Natural killer cell (primary cell): ENCODE measurements at regions not wholly inside any gene's neighbourhood (a gene's known extent, or its start where the extent isn't known, plus 50 kb on each side); places are given as distances from the start of the nearest gene placed in this dataset.

Experiments
- ATAC-seq, 3 donors: fragments of 150-1000 bp in 2 of 3; fragments of 200-7000 bp in 1 of 3; cut with Tn5 transposase; 1 replicate in 1 of 3; 2 replicates in 2 of 3; pipeline ENCODE4 v1.10.0; 2021; ENCODE audit warnings: mild to moderate bottlenecking in 2 of 3, moderate library complexity in 2 of 3
- DNase-seq, 2 donors: peaks; one replicate each; pipeline versions ENCODE4 v3.0.0 to v3.0.0-alpha.2; 2013 to 2021; ENCODE audit warnings: mixed read lengths in 1 of 2
- H3K27ac ChIP-seq: one replicate; pipeline ENCODE4 v1.5.1; 2013; ENCODE audit warnings: mild to moderate bottlenecking, low read length
- H3K27me3 ChIP-seq: one replicate; pipeline ENCODE4 v1.6.1; 2013; ENCODE audit warnings: low read length; ENCODE audit not compliant: control insufficient read depth, insufficient read depth
- H3K36me3 ChIP-seq: one replicate; pipeline ENCODE4 v1.6.1; 2013; ENCODE audit warnings: low read length; ENCODE audit not compliant: control insufficient read depth, insufficient read depth
- H3K4me1 ChIP-seq: one replicate; pipeline ENCODE4 v1.6.1; 2013; ENCODE audit warnings: low read length; ENCODE audit not compliant: control insufficient read depth, insufficient read depth
- H3K4me3 ChIP-seq: one replicate; pipeline ENCODE4 v1.5.1; 2013; ENCODE audit warnings: low read length
- H3K9me3 ChIP-seq: one replicate; pipeline ENCODE4 v1.6.1; 2013; ENCODE audit warnings: low read length; ENCODE audit not compliant: control insufficient read depth, insufficient read depth
- H3K27ac Mint-ChIP-seq, 2 donors: one replicate each; pipeline ENCODE4 v1.8.0; 2022; ENCODE audit warnings: mild to moderate bottlenecking in 2 of 2, mixed read lengths in 2 of 2, moderate library complexity in 1 of 2
- H3K27me3 Mint-ChIP-seq, 2 donors: one replicate each; pipeline ENCODE4 v1.8.0; 2022; ENCODE audit warnings: low read depth in 2 of 2, mixed read lengths in 2 of 2
- H3K36me3 Mint-ChIP-seq: one replicate; pipeline ENCODE4 v1.8.0; 2022; ENCODE audit warnings: mixed read lengths
- H3K4me1 Mint-ChIP-seq, 2 donors: one replicate each; pipeline ENCODE4 v1.8.0; 2022; ENCODE audit warnings: mixed read lengths in 2 of 2
- H3K4me3 Mint-ChIP-seq: one replicate; pipeline ENCODE4 v1.8.0; 2022; ENCODE audit warnings: mild to moderate bottlenecking, moderate library complexity, mixed read lengths
- H3K9me3 Mint-ChIP-seq, 2 donors: one replicate each; pipeline ENCODE4 v1.8.0; 2022; ENCODE audit warnings: mixed read lengths in 2 of 2
- WGBS: methylation state at CpG from one replicate; pipeline ENCODE4 v1.1.7; 2013; ENCODE audit warnings: missing lambda C conversion rate; ENCODE audit not compliant: insufficient coverage; 5-methylcytosine and 5-hydroxymethylcytosine counted together
- intact Hi-C: fragments of 100-400 bp; cut with micrococcal nuclease; formaldehyde crosslinking; loops from one replicate; pipeline ENCODE4 v1.14.2; 2022
- TF ChIP-seq, protein P1 (sequence below): fragments of 200-600 bp; IDR thresholded peaks from one replicate; pipeline ENCODE4 v1.8.0; 2022; ENCODE audit warnings: antibody characterized with exemption

DNA sequence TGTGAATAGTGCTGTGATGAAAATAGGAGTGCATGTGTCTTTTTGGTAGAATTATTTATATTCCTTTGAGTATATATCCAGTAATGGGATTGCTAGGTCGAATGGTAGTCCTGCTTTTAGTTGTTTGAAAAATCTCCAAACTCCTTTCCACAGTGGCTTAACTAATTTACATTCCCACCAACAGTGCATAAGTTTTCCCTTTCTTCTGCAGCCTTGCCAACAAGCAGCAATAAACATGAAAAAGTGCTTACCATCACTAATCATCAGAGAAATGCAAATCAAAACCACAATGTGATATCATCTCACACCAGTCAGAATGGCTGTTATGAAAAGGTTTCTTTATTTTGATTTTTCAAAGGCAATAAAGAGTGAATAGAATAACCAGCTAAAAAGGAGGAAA, 1105.9 kb downstream of the NAALADL2 start:
- H3K27me3 Mint-ChIP-seq: no peaks in the 10 kb centered on the region
- no peak overlapping the region for H3K4me3 Mint-ChIP-seq
- no peak for ATAC-seq
- no peaks in the 10 kb centered on the region for H3K4me1 Mint-ChIP-seq
- DNase-seq: no peak
- intact Hi-C loops: no loop called here
- no peak overlapping the region for H3K4me3 ChIP-seq
- H3K36me3 ChIP-seq: no peaks in the 10 kb centered on the region
- no peaks in the 10 kb centered on the region for H3K4me1 ChIP-seq
- H3K27ac ChIP-seq: no peak overlapping the region
- TF ChIP-seq, protein P1, sequence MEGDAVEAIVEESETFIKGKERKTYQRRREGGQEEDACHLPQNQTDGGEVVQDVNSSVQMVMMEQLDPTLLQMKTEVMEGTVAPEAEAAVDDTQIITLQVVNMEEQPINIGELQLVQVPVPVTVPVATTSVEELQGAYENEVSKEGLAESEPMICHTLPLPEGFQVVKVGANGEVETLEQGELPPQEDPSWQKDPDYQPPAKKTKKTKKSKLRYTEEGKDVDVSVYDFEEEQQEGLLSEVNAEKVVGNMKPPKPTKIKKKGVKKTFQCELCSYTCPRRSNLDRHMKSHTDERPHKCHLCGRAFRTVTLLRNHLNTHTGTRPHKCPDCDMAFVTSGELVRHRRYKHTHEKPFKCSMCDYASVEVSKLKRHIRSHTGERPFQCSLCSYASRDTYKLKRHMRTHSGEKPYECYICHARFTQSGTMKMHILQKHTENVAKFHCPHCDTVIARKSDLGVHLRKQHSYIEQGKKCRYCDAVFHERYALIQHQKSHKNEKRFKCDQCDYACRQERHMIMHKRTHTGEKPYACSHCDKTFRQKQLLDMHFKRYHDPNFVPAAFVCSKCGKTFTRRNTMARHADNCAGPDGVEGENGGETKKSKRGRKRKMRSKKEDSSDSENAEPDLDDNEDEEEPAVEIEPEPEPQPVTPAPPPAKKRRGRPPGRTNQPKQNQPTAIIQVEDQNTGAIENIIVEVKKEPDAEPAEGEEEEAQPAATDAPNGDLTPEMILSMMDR: no peak
- H3K9me3 ChIP-seq: peaks cover 5% of the 10 kb centered on the region
- peaks cover 20 to 24% of the 10 kb centered on the region in 2 donors for H3K9me3 Mint-ChIP-seq
- no peaks in the 10 kb centered on the region for H3K27me3 ChIP-seq
- peaks cover 16% of the 10 kb centered on the region for H3K36me3 Mint-ChIP-seq
- H3K27ac Mint-ChIP-seq: no peak overlapping the region
- WGBS: 100% methylated on average over 1 of the region's 1 CpG

DNA sequence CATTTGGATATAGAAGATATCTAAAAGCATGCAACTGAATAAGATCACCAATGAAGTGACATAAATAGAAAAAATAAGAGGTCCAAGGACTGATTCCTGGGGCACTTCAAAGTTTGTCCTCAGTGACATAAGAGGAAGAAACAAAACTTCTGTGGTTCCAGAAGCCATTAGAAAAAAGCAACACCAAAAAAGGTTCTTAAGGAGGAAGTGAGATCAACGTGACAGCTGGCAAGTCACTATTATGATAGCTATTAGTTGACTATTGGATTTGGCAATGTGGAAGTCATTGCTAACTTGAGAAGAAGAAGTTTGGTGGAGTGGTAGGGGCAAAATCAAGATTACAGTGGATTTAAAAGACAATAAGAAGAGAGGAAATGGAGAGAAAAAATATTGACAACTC, 1098.3 kb downstream of the NAALADL2 start:
- Histone ChIP-seq H3K27ac (no peak overlapping the region), H3K9me3 (no peaks in the 10 kb centered on the region), H3K36me3 (no peaks in the 10 kb centered on the region), H3K4me3 (no peak overlapping the region), H3K27me3 (no peaks in the 10 kb centered on the region), H3K4me1 (no peaks in the 10 kb centered on the region)
- intact Hi-C loops: no loop called here
- Mint-ChIP-seq H3K4me3 (no peak overlapping the region), H3K36me3 (no peaks in the 10 kb centered on the region), H3K27ac (no peak overlapping the region), H3K27me3 (no peaks in the 10 kb centered on the region), H3K9me3 (peaks cover 20 to 29% of the 10 kb centered on the region in 2 donors), H3K4me1 (no peaks in the 10 kb centered on the region)
- ATAC-seq (no peak), DNase-seq (no peak)
- 26% methylated on average over 1 of the region's 1 CpG for WGBS
- TF ChIP-seq, protein P1: no peak

DNA sequence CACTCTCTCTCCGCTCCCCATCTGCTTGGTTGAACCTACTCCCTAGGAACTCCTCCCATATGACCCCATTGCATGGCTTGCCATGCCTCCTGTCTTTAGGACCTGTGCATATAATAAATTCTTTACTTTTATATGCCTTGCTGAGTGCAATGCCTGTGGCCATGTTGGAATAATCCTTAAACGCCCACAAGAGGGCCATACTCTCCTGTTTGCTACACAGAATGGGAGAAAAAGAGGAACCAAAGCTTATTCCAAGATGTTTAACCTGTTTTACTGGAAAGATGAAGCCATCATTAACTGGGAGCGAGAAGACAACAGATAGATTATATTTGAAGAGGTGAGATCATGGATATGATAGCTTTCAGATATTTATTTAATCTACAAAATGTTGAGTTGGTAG, 1097.8 kb downstream of the NAALADL2 start:
- no peak for DNase-seq
- no peak overlapping the region for H3K27ac Mint-ChIP-seq
- ATAC-seq: no peak
- no peak overlapping the region for H3K4me3 ChIP-seq
- no peak overlapping the region for H3K4me3 Mint-ChIP-seq
- H3K27me3 ChIP-seq: no peaks in the 10 kb centered on the region
- no peak overlapping the region for H3K27ac ChIP-seq
- H3K27me3 Mint-ChIP-seq: no peaks in the 10 kb centered on the region
- peaks cover 20 to 30% of the 10 kb centered on the region in 2 donors for H3K9me3 Mint-ChIP-seq
- intact Hi-C loops: no loop called here
- no peaks in the 10 kb centered on the region for H3K9me3 ChIP-seq
- WGBS: 73% methylated on average over 3 of the region's 3 CpGs
- no peaks in the 10 kb centered on the region for H3K4me1 ChIP-seq
- no peaks in the 10 kb centered on the region for H3K36me3 ChIP-seq
- no peaks in the 10 kb centered on the region for H3K4me1 Mint-ChIP-seq
- no peaks in the 10 kb centered on the region for H3K36me3 Mint-ChIP-seq
- TF ChIP-seq, protein P1: no peak

DNA sequence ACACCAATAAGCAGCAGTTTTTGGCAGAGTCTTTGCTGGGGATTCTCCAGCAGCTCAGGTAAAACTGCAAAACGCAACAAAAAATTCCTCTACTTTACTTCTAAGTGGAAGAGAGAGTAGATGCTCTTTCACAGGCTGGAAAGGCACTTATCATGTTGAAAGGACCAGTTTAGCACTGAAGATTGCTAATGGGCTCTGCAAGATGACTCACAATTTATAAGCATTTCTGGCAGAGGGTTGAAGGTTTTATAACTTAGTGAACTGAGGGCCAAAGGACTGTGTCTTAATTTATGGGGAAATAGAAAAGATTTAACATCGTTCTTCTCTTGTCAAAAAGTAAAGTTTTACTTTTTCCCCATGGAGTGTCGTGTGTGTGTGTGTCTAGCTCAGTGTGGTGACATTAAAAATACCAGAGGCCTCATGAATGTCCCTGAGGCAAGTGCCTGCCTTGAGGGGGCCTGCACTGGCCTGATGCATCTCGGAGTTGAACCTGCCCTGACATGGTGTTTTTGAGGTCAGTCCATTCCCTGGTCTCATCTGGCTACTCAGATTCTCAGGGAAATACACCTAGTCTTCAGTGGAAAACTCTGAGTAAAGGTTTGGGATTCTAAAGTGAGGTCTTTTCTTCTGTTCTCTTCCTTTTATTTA, 1092.0 kb downstream of the NAALADL2 start:
- peaks cover 11 to 20% of the 10 kb centered on the region in 2 donors for H3K9me3 Mint-ChIP-seq
- whole genome bisulfite sequencing: 76% methylated on average over 3 of the region's 4 CpGs
- H3K36me3 ChIP-seq: no peaks in the 10 kb centered on the region
- H3K4me3 Mint-ChIP-seq: no peak overlapping the region
- H3K27ac Mint-ChIP-seq: no peak overlapping the region
- H3K27me3 ChIP-seq: no peaks in the 10 kb centered on the region
- DNase-seq: no peak
- no peaks in the 10 kb centered on the region for H3K4me1 ChIP-seq
- no peak for ATAC-seq
- H3K27me3 Mint-ChIP-seq: no peaks in the 10 kb centered on the region
- TF ChIP-seq, protein P1: no peak
- no peak overlapping the region for H3K4me3 ChIP-seq
- no peaks in the 10 kb centered on the region for H3K9me3 ChIP-seq
- intact Hi-C loops: no loop called here
- H3K36me3 Mint-ChIP-seq: no peaks in the 10 kb centered on the region
- H3K4me1 Mint-ChIP-seq: no peaks in the 10 kb centered on the region
- H3K27ac ChIP-seq: no peak overlapping the region
